ENCODE measurements at regions not wholly inside any gene's neighbourhood (a gene's known extent, or its start where the extent isn't known, plus 50 kb on each side); places are given as distances from the start of the nearest gene placed in this dataset.

DNA sequence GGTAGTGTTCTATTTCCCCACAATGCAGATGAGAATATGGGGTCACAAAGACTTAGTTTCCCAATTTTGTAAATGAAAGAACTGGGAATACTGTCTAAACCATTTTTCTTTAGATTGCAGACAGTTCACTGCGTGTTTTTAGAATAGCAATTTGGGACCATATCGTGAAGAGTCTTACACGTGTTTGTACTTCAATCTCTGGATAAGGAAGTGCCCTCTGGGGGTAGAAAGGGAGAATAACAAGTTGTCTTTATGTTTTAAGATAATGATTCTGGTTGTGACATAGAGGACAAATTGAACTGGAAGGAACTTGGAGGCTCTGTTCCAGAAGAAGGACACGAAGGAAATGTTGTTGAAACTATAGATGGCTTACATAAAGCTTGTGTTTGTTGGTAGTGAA lies 457.7 kb downstream of the CBLN2 start:
- no peaks in the 10 kb centered on the region for H3K9me3 ChIP-seq
- TF ChIP-seq POLR2A (IDR thresholded peaks at IDR 0.05) (no peak), CTCF (IDR thresholded peaks at IDR 0.05) (peak; percentile 43 to 64 (median 50))
- peak; percentile 62 to 81 (median 71) for ATAC-seq
- H3K27ac ChIP-seq: no peak overlapping the region
- H3K27me3 ChIP-seq: no peaks in the 10 kb centered on the region
- 1% methylated on average over 4 of the region's 4 CpGs for WGBS (ENCODE audit: insufficient coverage, low coverage, low lambda C conversion rate, missing lambda C conversion rate)
- no peak for DNase-seq
- intact Hi-C loops (cut with DNase I): no loop called here
- H3K4me3 ChIP-seq: no peak overlapping the region
- H3K36me3 ChIP-seq: no peaks in the 10 kb centered on the region
- no peaks in the 10 kb centered on the region for H3K4me1 ChIP-seq

GRCh38 chr18:72075040-72075439 lies 469.1 kb downstream of the CBLN2 start:
- Histone ChIP-seq H3K4me1 (no peaks in the 10 kb centered on the region), H3K9me3 (no peaks in the 10 kb centered on the region), H3K4me3 (no peak overlapping the region), H3K27me3 (no peaks in the 10 kb centered on the region), H3K36me3 (no peaks in the 10 kb centered on the region), H3K27ac (no peak overlapping the region)
- ATAC-seq: peak in 1 of 4 donors; percentile 32
- no peak for DNase-seq
- no peak for TF ChIP-seq POLR2A (IDR thresholded peaks at IDR 0.05)
- no peak for TF ChIP-seq CTCF (IDR thresholded peaks at IDR 0.05)
- WGBS (ENCODE audit: insufficient coverage, low coverage, low lambda C conversion rate, missing lambda C conversion rate): 56% methylated on average over 4 of the region's 4 CpGs
- intact Hi-C loops (cut with DNase I): no loop called here

DNA sequence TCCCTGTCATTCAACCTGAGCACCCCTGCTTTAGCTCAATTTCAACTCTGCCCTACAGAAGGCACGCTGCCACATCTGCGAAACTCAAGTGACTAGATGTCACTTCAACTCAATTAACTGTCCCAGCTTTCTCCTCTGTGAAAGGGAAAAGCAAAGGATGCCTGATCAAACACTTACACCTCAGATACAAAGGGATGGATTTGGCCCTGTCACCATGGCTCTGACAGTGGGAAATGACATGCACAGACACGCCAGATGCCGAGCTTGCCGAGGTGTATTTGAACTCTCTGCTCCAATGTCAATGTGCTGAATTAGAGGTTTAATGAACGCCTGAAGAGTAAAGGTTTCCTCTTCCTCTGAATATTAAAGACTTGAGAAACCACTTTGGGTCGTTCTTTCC lies 481.1 kb downstream of the CBLN2 start:
- WGBS (ENCODE audit: insufficient coverage, low coverage, low lambda C conversion rate, missing lambda C conversion rate): 59% methylated on average over 7 of the region's 7 CpGs
- TF ChIP-seq CTCF (IDR thresholded peaks at IDR 0.05) (no peak), POLR2A (IDR thresholded peaks at IDR 0.05) (no peak)
- Histone ChIP-seq H3K36me3 (no peaks in the 10 kb centered on the region), H3K27ac (no peak overlapping the region), H3K9me3 (no peaks in the 10 kb centered on the region), H3K4me1 (no peaks in the 10 kb centered on the region), H3K27me3 (no peaks in the 10 kb centered on the region), H3K4me3 (no peak overlapping the region)
- ATAC-seq (no peak), DNase-seq (no peak)
- intact Hi-C loops (cut with DNase I): no loop called here

- Histone ChIP-seq H3K27me3 (no peaks in the 10 kb centered on the region), H3K27ac (no peak overlapping the region), H3K4me3 (no peak overlapping the region), H3K4me1 (no peaks in the 10 kb centered on the region), H3K36me3 (no peaks in the 10 kb centered on the region), H3K9me3 (no peaks in the 10 kb centered on the region)
- WGBS (ENCODE audit: insufficient coverage, low coverage, low lambda C conversion rate, missing lambda C conversion rate): 71% methylated on average over 7 of the region's 7 CpGs
- no peak for TF ChIP-seq CTCF (IDR thresholded peaks at IDR 0.05)
- no peak for TF ChIP-seq POLR2A (IDR thresholded peaks at IDR 0.05)
- intact Hi-C loops (cut with DNase I): no loop called here
- no peak for DNase-seq
- ATAC-seq: no peak
Observed at GRCh38 chr18:72058851-72059250, 485.3 kb downstream of the CBLN2 start.

- no peaks in the 10 kb centered on the region for H3K27me3 ChIP-seq
- H3K36me3 ChIP-seq: no peaks in the 10 kb centered on the region
- no peak for DNase-seq
- ATAC-seq: no peak
- no peaks in the 10 kb centered on the region for H3K4me1 ChIP-seq
- no peak overlapping the region for H3K27ac ChIP-seq
- intact Hi-C loops (cut with DNase I): no loop called here
- no peak for TF ChIP-seq POLR2A (IDR thresholded peaks at IDR 0.05)
- no peak for TF ChIP-seq CTCF (IDR thresholded peaks at IDR 0.05)
- H3K9me3 ChIP-seq: no peaks in the 10 kb centered on the region
- no peak overlapping the region for H3K4me3 ChIP-seq
Observed at GRCh38 chr18:72056171-72056570, 488.0 kb downstream of the CBLN2 start.

Measured in right lobe of liver (tissue), 6 donors.